Fibroblast of upper back skin (primary cell): ENCODE measurements at regions not wholly inside any gene's neighbourhood (a gene's known extent, or its start where the extent isn't known, plus 50 kb on each side); places are given as distances from the start of the nearest gene placed in this dataset.
A peak's percentile ranks its signal among the peaks of the same experiment; 100 is the strongest.

Experiments
- DNase-seq: peaks from one replicate; pipeline ENCODE4 v3.0.0-alpha.2; 2013

DNA sequence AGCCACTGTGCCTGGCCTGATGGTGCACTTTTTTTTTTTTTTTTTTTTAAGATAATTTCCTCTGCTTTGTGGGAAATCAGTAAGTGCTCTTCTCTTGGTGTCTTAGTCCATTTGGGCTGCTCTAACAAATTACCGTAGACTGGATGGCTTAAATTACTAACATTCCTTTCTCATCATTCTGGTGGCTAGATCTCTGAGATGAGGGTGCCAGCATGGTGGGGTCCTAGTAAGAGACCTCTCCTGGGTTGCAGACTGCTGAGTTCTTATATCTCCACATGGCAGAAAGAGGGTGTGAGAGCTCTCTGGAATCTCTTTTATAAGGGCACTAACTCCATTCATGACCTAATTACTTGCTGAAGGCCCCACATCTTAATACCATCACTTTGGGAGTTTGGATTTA is 133.9 kb upstream of the ANKRD55 start:
- DNase-seq: no peak

DNA sequence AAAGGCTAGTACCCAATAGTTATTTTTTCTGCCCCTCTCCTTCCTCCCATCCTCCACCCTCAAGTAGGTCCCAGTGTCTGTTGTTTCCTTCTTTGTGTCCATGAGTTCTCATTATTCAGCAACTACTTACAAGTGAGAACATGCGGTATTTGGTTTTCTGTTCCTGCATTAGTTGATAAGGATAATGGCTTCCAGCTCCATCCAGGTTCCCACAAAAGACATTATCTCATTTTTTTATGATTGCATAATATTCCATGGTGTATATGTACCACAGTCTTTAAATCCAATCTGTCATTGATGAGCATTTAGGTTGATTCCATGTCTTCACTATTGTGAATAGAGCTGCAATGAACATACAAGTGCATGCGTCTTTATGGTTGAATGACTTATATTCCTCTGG is 128.3 kb upstream of the ANKRD55 start:
- DNase-seq: no peak

DNA sequence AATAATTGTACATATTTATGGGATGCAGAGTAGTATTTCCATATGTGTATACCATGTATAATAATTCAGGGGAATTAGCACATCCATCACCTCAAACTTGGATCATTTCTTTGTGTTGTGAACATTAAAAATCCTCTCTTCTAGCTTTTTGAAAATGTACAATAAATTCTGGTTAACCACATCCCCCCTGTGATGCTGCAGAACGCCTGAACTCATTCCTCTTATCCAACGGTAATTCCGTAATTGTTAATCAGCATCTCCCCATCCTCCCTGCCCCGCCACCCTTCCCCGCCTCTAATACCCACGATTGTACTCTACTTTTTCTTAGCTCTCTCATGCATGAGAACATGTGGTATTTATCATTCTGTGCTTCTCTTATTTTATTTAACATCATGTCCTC is 127.7 kb upstream of the ANKRD55 start:
- DNase-seq: peak; percentile 90

DNA sequence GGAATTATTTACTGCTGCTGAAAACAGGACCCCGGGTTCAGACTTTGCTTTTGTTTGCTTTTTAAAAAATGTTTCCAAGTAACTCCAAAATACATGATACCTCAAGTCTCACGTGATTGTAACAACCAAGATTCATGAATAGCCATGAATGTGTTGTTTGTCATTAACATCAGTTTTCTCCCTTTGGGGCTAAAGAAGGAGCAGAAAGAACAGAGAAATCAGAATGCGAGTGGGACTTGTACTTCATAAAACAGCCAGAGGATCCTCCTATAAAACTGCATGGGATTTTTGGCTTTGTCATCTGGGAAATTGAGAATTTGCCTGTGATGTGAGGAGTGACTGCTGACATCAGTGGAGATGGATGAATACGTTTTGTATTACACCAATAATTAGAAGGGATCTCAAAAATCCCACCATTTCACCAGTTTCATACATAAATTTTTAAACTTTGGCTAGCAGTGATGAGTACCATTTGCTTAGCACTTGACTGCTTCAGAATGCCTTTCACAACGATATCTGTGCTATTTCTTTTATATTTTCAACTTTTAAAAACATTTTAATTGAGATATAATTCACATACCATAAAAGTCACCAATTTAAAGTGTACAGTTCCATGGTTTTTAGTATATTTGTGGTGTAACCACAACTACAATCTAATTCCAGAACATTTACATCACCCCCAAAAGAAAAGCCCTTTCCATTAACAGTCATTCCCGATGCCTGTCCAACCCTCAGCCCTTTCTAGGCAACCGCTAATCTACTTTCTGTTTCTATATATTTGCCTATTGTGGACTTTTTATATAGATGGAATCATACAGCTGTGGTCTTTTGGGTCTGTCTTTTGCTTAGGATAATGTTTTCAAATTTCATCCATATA is 126.9 kb upstream of the ANKRD55 start:
- peak; percentile 84 for DNase-seq

DNA sequence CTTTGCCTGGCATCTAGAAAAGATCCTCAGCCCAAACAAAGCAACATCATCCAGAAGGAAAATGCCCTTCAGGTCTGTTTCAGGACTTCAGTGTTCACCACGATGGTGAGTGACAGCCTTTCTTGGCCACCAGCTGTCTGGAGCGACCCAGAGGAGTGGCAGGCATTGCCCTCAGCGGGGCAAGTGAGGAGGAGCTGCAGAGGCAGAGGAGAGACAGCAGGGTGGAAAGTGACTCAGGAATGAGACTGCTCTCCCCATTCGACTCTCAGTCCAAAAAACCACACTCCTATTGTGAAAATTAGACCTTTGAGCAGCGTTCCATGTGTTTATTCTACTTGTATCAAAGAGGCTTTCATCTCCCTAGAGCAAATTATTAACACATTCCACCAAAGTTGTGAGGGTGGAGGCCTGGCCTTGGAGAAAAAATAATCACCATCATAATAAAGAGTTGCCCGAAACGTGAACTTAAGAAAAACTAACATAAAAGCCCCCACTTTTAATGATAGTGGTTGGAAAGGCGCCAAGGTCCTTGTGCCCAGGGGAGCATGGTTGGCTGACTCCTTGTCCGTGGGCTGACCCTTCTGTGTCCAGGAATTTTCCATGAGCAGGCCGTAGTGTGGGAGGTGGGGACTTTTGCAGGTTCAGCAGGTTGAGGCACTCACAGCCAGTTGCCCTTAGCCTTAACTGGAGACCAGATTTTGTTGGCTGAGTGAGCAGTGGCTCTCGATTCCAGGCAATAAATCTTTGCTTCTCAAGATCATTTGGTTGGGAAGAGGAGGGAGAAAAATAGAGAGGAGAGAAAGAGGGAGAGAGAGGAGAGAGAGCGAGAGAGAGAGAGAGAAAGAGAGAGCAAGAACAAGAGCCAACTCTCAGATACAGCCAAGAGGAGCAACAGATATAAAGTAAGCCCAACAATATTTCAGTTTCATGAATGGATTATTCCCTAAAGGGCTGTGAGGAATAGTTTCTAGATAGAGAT is 125.9 kb upstream of the ANKRD55 start:
- peak; percentile 28 for DNase-seq

DNA sequence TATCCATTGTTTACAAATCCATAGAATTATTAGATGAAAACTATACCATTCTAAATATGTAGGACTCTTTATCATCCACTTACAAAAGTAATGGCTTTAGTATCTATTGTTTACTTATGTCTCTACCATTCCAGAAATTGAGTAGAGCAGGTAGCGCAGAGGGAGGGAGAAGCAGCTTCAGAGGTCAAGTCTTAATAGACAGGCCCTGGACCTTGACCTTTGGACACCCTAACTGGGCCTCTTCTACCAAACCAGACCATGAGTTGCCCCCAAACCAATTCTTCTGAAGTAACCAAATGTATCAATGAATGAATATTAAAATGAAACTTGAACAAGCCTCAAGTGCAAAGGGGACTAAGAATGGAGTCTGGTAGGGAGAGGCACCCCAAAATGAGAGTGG is 124.9 kb upstream of the ANKRD55 start:
- DNase-seq: no peak

DNA sequence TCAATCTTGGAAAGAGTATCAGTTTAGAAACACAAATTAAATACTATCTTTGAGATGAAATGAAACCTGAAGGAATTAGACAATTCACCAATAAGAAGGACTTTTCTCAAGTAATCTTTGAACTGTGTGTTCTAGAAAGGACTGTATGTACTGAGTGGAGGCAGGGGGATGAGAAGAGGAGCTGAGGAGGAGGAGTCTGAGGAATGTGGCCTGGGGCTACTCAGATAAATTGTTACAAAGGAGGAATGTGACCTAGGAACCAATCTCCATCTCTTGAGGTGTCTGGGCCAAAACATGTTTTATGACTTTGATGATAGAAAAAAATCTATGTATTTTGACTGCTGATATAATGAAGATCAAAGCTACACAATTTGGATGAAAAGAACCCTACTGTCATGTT is 124.3 kb upstream of the ANKRD55 start:
- no peak for DNase-seq

DNA sequence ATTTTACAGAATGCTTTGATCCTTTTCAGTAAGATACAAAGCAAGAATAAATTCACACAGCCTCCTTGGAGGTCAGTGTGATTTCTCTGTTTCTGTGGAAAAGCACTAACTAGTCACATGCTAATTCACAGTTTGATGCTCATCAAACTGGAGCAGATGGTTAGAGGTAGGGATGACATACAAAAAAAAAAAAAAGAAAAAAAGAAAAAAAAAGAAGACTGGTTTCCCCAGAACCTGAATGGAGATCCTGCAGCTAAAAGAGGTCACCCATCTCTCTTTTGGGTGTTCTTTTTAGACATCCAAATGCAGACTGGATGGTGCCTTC is 123.7 kb upstream of the ANKRD55 start:
- no peak for DNase-seq

DNA sequence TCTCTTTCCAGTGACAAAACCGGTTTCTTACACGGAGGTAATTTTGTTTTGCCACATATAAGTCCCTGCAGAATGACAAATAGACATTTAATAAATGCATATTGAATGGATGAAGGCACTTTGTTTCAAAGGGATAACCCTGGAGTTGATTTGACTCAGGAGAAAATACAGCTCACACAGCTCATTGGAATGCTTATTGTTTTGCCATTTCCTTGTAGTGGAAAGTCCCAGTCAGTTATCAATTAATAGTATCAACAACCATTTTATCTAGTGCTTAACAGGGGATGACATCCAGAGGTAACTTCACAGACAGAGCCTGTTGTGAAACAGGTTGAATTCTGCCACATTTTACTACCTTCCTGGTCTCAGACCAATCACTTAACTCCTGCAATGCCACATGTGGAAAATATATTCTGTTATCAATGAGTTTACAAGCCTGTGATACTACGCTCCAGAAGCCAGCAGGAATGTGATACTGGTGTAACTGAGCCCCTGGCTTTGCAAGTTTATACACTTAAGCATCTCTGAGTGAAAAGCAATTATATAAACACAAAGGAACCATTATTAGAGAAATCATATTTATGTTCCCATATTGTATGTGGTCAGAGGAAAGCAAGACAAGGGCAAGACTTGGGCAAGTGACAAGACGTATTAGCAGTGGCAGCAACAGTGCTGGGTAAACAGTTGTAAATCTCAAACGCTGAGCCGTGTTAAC is 123.1 kb upstream of the ANKRD55 start:
- no peak for DNase-seq

DNA sequence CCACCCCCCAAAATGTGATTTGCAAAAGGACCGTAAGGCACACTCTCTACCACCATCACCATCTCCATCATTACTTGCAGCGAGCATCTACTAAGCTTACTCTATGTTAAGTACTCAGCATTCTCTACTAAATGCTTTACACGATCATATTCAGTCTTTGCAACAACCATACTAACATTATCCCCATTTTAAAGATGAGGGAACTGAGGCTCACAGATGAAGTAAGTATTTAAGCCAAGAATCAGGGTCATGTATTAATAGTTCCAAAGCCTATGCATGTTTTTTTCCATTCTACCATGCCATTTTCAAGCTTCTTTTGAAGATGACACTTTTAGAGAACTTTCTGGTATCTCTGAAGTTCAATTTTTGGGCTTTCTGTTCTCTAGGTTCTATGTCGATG is 121.7 kb upstream of the ANKRD55 start:
- DNase-seq: no peak

DNA sequence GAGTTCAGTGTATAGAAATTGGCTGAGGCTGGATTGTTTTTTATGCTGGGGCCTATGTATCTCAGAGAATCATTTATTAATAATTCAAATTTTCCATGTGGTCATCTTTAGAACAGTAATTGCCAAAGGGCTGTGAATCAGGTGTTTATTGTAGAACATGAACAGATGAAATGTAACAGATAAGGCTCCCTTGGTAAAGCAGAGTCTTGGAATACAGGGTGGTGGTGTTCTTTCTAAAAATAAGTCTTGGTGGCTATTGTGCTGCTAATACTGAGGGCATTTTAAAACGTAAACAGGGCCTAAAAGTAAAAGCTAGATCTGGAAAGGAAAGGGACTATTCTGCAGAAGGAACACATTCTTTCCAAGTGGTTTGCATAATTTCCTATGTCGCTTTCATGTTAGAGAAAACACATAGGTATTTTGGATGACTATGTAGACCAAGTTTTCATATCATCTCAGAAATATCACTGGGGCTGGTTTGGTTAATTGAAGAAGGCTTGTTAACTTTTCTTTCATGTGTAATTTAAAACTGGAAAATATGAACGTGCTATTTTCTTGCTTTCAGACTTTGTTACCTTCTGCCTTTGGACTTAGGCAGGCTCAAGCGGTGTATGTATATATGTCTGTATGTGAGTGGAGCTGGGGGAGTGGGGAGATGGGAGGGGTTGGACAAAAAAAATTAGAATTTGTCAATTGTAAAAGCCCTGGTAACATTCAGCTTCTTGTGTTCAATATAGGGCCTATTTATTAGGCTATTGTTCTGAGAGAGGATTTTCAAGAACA is 119.9 kb upstream of the ANKRD55 start:
- DNase-seq: no peak

DNA sequence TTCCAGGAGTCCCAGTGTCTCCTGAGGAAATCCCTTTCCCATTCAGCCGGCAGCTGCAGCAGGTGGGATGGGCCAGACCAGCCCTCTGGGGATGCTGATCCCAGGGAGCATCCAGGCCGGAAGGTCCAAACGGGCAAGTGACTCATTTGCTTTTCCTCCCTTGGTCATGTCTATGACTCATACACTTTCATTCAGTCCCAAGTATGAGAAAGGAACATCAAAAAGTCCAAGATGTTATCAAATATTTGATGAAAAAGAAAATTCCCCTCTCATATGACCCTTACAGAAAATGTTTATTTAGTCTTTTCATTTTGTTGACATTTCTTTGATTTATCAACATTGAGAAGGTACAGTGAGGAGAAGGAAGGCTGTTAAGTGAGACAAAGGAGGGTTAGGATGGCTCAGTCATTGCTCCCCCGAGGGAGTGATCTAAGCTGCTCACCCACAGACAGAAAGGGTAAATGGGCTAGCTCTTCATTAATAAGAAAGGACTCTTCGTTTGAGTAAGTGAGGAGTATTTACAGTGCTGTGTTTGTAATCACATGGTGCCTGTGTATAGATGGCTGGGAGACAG is 117.6 kb upstream of the ANKRD55 start:
- DNase-seq: peak; percentile 80

DNA sequence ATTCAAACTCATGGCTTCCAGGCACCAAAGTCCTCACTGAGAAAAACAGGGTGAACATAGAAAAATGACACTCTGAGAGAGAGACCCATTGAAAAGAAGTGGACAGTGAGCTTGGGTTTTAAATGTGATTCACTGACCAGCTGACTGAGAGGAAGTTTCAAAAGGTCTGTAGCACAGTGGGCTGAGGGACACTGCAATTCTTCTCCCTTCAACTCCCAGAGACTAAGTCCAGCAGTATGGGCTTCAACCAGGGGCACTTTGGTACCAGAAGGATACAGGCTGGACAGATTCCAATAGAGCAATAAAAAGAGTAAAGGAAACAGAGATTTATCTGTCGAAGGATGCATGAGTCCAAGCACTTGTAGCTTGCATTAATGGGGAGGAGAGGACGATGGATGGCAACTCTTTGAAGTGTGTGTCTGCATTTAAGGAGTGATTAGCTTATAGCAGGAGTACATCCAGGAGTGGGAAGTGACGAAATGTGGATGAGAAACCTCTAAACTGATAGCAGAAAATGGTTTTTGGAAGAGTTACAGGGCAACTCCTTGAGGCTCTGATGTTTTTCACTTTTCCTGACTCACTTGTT is 117.0 kb upstream of the ANKRD55 start:
- no peak for DNase-seq

DNA sequence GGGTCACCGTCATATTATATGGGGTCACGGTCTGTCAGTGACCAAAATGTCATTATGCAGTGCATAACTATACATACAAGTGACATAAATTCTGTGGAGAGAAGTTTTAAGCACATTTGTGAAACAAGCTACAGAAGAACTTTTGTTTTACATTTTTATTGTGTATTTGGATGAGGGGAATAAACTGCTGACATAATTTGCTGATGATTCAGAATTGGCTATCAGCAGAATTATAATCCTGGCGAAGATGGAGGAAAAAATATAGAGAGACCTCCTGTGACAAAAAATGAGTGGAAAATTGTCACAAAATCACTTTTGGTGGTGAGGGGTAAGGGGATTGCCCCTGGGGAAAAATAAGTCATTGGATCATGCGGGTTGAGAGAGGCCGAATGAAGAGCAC is 116.3 kb upstream of the ANKRD55 start:
- DNase-seq: no peak

DNA sequence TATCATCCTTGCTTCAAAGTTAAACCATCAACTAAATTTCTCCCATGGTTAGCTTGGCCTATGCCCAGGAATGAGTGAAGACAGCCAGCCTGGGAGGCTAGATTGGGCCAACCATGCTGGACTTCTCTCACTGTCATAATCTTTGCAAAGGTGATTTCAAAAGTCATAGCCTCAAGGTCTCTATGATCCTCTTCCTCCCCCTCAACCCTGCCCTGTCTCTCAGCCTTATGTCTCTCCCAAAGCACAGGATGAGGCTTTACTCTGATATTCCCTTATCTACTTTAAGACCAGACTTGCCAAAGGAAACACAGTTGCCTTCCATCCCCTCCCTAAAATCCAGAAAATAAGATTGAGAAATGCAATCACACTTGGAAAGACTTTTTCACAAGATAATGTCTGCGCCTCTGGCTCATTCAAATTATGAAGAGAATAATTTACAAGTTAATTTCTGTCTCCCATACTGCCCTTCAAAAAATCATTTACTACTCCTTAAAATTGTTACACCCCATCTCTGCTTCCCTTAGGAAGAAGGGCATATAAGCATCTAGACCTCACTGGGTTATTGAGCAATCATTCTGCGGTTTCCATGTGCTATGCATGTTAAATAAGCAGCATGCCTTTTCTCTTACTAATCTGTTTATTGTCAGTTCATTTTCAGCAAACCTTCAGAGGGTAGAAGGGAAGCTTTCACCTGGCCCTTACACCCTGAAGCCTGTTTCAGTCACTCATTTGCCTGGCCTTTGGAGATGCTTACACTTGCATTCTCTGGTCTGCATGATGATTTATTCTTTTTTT is 113.8 kb upstream of the ANKRD55 start:
- DNase-seq: peak; percentile 93

DNA sequence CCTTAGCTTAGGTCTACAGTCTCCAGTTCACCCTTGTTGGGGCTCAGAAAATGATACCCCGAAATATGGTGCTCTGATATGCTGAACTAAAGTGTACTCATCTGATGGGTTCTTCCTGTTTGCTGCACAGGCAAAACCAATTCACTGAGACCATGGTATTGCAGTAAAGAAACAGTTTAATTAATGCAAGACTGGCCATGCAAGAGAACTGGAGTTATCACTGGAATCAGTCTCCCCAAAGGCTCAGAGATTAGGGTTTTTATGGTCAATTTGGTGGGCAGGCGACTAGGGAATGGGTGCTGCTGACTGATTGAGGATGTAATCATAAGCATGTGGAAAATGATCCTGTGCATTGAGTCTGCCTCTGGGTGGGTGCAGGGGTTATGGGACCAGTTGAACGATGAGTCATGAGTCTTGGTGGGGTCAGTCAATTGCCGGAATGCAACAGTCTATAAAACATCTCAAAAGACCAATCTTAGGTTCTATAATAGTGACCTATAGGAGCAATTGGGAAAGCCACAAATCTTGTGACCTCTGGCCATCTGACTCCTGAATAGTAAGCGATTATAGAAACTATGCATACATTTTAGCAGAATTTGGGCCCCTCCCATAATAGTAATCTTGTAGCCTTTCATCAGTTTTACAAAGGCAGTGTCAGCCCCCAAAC is 113.0 kb upstream of the ANKRD55 start:
- no peak for DNase-seq

DNA sequence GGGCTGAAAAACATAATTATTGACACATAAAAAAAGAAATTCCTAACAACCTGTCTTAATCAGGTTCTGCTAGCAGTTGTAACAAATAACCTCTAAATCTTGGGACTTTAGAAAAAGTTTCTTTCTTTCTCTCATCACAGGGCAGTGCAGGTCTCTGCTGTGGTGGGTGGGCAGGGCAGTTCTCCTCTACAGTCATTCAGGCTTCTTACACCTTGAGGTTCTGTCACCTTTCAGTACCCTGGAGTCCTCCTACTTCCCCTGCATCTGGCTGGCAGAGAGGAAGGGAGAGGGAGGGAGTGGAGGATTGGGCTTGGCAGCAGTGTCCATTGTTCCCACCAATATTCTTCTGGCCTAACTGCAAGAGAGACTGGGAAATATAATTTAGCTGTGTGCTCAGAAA is 112.2 kb upstream of the ANKRD55 start:
- no peak for DNase-seq

DNA sequence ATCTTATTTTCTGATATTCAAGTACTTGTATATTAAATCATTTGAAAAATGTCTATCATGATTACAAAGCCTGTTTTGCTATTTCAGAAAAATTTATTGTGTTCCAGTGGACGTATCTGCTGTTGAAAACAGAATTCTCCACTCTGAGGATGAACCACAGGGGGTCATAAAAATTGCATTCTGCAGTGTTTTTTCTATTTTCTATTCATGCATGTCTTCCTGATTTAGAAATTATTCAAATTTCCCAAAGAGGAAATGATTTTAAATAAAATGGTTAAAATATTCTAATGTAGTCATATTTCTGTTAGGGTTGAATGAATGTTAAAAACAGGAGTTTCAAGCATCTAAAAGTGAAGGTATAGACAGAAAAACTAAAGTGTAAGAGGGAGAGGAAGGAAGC is 111.5 kb upstream of the ANKRD55 start:
- no peak for DNase-seq

DNA sequence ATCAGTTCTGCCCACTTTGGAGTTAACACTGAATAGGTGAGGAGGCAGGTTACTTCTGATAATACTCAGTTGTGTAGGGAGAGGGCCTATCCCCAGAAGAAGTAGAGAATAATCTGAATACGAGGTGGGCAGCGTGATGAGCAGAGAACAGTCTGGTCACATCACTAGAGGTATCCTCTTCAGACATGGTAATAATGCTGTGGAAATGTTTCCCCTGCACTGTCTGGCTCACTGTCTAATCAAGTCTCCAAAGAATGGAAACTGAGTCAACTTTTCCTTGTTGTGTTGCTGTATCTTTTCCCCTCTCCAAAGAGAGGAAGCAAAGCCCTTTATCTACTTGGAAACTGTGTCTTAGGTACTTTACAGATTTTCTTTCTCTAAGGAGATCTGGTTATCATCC is 110.9 kb upstream of the ANKRD55 start:
- no peak for DNase-seq

DNA sequence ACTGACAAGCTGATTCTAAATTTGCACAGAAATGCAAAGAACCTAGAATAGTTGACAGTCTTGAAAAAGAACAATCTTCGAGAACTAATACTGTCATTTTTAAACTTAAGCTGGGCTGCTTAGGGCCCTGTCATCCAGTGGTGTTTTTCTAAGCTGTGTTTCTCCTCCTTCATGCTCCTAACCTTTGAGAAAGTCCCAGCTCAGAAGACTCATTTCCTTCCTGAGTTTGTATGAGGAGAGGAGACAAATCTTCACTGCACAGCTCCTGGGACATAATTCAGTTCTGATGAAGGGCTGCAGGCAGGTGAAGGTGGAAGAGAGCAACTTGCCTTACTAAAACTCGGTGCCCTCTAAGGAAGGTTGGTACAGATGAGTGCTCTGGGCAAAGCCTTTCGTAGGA is 109.5 kb upstream of the ANKRD55 start:
- no peak for DNase-seq
